ENCODE measurements at regions not wholly inside any gene's neighbourhood (a gene's known extent, or its start where the extent isn't known, plus 50 kb on each side); places are given as distances from the start of the nearest gene placed in this dataset.

- Histone ChIP-seq H2AFZ (ENCODE audit: low read depth, low read length, poor library complexity, severe bottlenecking) (no peak overlapping the region), H3K27ac (ENCODE audit: low read depth, low read length) (no peak overlapping the region), H3K27me3 (ENCODE audit: insufficient read depth, low read length) (no peaks in the 10 kb centered on the region), H3K79me2 (ENCODE audit: insufficient read depth, low read length) (no peaks in the 10 kb centered on the region), H3K9ac (ENCODE audit: low read length) (no peak overlapping the region), H3K4me1 (ENCODE audit: control insufficient read depth in 1 of 2, insufficient read depth in 2 of 2, low read length in 2 of 2) (no peaks in the 10 kb centered on the region), H3K9me3 (ENCODE audit: control insufficient read depth in 1 of 2, insufficient read depth in 1 of 2, low read depth in 1 of 2, low read length in 2 of 2) (no peaks in the 10 kb centered on the region), H3K36me3 (ENCODE audit: control insufficient read depth in 1 of 2, insufficient read depth in 2 of 2, low read length in 2 of 2) (no peaks in the 10 kb centered on the region), H3K4me2 (ENCODE audit: low read length) (no peak overlapping the region), H4K20me1 (ENCODE audit: insufficient read depth) (no peaks in the 10 kb centered on the region), H3K4me3 (replicated peaks in 1 of 2; ENCODE audit: low read depth in 1 of 2, low read length in 2 of 2) (no peak overlapping the region), H3K9me2 (ENCODE audit: insufficient read depth) (no peaks in the 10 kb centered on the region)
- intact Hi-C loops (cut with micrococcal nuclease) = no loop called here
- BruUV-seq (replicated peaks) = no TSS peak
- no peak for ATAC-seq
- ChIA-PET CTCF (no interaction called here), RAD21 (ENCODE audit: low non-redundant PET in 1 of 2, low total read pairs in 2 of 2, uncharacterized antibody in 2 of 2, unreplicated experiment in 2 of 2) (no interaction called here), POLR2A (no interaction called here)
- no peak for TF ChIP-seq JUND (IDR thresholded peaks at IDR 0.05)
- TF ChIP-seq, protein P1, sequence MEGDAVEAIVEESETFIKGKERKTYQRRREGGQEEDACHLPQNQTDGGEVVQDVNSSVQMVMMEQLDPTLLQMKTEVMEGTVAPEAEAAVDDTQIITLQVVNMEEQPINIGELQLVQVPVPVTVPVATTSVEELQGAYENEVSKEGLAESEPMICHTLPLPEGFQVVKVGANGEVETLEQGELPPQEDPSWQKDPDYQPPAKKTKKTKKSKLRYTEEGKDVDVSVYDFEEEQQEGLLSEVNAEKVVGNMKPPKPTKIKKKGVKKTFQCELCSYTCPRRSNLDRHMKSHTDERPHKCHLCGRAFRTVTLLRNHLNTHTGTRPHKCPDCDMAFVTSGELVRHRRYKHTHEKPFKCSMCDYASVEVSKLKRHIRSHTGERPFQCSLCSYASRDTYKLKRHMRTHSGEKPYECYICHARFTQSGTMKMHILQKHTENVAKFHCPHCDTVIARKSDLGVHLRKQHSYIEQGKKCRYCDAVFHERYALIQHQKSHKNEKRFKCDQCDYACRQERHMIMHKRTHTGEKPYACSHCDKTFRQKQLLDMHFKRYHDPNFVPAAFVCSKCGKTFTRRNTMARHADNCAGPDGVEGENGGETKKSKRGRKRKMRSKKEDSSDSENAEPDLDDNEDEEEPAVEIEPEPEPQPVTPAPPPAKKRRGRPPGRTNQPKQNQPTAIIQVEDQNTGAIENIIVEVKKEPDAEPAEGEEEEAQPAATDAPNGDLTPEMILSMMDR (IDR thresholded peaks at IDR 0.05 in 2 of 3, conservative IDR thresholded peaks at IDR 0.05 in 1 of 3; ENCODE audit: borderline replicate concordance in 1 of 3, insufficient read depth in 1 of 3, low read depth in 2 of 3, low read length in 2 of 3) = no peak
- no peak for TF ChIP-seq CEBPB (IDR thresholded peaks at IDR 0.05; ENCODE audit: low read depth)
- no peak for TF ChIP-seq RAD21 (IDR thresholded peaks at IDR 0.05; ENCODE audit: low read depth)
- no peak for TF ChIP-seq POLR2AphosphoS5 (IDR thresholded peaks at IDR 0.05; ENCODE audit: low read depth, low read length)
- TF ChIP-seq ZNF274 (IDR thresholded peaks at IDR 0.05; ENCODE audit: low read depth, low read length) = no peak
- TF ChIP-seq, protein P2, sequence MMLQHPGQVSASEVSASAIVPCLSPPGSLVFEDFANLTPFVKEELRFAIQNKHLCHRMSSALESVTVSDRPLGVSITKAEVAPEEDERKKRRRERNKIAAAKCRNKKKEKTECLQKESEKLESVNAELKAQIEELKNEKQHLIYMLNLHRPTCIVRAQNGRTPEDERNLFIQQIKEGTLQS (IDR thresholded peaks at IDR 0.05) = no peak
- TF ChIP-seq, protein P3, sequence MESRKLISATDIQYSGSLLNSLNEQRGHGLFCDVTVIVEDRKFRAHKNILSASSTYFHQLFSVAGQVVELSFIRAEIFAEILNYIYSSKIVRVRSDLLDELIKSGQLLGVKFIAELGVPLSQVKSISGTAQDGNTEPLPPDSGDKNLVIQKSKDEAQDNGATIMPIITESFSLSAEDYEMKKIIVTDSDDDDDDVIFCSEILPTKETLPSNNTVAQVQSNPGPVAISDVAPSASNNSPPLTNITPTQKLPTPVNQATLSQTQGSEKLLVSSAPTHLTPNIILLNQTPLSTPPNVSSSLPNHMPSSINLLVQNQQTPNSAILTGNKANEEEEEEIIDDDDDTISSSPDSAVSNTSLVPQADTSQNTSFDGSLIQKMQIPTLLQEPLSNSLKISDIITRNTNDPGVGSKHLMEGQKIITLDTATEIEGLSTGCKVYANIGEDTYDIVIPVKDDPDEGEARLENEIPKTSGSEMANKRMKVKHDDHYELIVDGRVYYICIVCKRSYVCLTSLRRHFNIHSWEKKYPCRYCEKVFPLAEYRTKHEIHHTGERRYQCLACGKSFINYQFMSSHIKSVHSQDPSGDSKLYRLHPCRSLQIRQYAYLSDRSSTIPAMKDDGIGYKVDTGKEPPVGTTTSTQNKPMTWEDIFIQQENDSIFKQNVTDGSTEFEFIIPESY (IDR thresholded peaks at IDR 0.05; ENCODE audit: extremely low read depth, insufficient replicate concordance, low read length) = no peak
- TF ChIP-seq FOSL1 (IDR thresholded peaks at IDR 0.05; ENCODE audit: low read depth) = no peak
- no peak for TF ChIP-seq CBX3 (IDR thresholded peaks at IDR 0.05; ENCODE audit: low read depth)
- TF ChIP-seq TCF7L2 (IDR thresholded peaks at IDR 0.05; ENCODE audit: borderline replicate concordance, extremely low read depth, insufficient read depth, insufficient read length) = no peak
- no peak for DNase-seq (ENCODE audit: low read depth, low spot score)
Measured at GRCh38 chr13:64020126-64020525, 2604.5 kb upstream of the PCDH20 start.

Measured in HCT116 (cell line).